Stimulated activated CD4-positive, alpha-beta T cell treated with anti-CD3 and anti-CD28 coated beads, Interleukin-2, amount 100 ng/mL, for 24 hours (primary cell): ENCODE measurements at regions not wholly inside any gene's neighbourhood (a gene's known extent, or its start where the extent isn't known, plus 50 kb on each side); places are given as distances from the start of the nearest gene placed in this dataset.

ENCODE experiments used
- DNase-seq, 2 donors: peaks; one replicate each; pipeline ENCODE4 v3.0.0-alpha.2; 2020

DNA sequence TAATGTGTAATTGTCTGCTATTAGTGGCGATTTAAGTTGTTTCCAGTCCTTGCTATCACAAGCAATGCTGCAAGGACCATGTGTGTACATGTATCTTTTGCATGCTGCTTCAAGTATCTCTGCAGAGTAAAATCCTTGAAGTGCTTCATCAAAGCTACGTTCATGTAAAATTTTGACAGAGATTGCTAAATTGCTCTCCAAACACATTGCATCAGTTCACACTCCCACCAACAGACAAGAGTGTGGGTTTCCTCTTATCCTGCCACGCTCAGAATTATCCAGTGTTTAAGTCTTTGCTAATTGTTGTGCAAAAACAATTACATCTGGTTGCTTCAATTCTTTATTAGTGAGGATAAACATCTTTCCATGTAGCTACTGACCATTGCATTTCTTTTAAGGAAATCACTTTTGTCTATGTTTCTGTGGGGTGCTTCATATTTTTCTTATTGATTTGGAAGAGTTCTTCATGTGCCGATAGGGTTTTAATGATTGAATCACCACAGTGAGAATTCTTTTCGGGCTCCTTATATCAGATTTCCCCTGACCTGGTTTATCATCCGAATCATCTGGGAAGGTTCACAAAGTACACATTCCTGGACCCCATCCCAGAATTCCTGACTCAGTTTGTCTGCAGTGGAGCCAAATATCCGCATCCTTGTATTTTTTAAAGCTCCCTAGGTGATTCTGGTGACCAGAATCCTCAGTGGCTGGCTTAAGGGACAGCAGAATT is 56.3 kb upstream of the GALNT2 start:
- DNase-seq: no peak

DNA sequence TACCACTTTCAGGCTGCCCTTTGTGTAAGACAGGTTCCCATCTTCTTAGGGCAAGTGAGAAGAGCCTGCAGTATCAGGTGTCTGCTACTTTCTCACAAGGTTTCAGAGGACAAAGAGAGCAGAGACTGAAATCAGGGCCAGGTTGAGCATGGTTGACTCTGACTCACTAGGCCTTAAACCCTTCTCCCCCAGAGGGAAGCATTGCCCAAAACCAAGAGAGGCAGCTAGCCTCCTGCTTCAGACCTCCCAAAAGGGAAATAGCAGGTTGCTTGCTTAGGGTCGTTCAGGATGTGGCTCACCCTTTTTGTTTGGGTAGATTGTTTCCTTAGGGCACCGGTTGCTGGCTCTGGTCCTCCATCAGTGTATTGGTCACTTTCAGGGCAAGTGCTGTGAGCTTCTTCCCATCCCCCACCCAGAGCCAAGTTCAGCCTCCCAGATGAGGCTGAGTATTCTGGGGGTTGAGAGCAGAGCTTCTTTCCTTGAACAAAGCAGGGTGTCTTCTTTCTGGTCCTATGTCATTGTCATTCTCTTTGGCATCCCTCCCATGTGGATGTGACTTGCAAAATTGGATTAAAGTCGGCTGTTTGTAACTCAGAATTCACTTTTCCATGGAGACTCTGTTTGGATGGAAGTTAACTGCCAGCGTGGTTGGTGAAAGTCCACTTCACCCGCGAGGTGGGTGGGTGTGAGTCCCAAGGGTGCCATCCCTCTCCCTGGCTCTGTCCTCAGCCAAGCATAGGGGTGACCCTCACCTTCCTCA is 55.5 kb upstream of the GALNT2 start:
- DNase-seq: no peak

DNA sequence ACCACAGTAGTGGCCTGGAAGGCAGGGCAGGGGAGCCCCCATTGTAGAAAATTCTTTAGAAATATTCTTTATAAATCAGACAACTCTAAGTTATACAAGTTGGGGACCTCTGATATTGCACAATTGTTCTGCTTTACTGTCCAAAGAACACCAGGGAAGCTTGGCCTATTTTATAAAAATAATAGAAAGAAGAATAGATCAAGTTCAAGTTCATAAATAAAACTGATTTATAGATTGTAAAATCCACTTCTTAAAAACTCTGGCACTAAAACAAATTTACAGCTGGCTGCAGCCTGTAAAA is 55.0 kb upstream of the GALNT2 start:
- DNase-seq: no peak

DNA sequence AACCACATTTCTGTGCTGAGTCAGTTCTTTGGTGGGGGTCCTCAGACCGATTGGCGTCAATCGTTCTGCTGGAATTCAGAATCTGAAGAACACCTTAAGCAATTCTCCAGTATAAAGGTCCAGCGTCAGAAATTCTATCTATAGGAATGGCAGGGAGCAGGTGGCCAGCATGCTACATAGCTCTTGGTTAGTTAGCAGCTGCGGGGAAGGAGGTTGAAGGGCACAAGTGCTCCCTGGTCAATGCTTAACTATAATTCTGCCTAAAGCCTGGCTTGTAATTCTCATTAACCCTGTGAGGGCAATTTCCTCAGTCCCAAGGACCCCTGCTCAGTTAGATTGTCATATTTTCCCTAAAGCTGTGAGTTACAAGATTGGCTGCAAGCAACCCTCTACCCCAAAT is 54.3 kb upstream of the GALNT2 start:
- DNase-seq: no peak

DNA sequence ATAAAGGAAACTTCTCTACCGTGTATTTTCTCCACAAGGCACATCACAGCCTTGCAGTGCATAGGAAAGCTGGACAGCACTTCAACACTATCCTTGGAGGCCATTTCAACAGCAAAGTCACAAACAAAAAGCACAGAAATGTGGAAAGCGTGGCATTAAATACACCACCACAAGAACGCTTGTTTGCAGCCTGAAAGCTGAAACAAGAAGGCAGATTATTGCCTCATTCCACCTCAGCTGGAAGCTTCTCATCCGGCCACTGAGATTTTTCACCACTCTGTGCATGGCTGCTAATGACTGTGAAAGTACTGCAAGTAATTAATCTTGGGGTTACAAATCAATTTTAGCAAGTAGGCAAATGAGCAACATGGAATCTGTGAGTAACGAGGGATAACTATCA is 50.9 kb upstream of the GALNT2 start:
- no peak for DNase-seq
